Astrocyte of the spinal cord (primary cell): ENCODE measurements at regions not wholly inside any gene's neighbourhood (a gene's known extent, or its start where the extent isn't known, plus 50 kb on each side); places are given as distances from the start of the nearest gene placed in this dataset.

ENCODE experiments used
- DNase-seq: peaks from one replicate; pipeline ENCODE4 v3.0.0; 2011; ENCODE audit warnings: low read depth, low spot score
- H3K4me3 ChIP-seq: 2 replicates; pipeline ENCODE4 v1.5.1; 2011; ENCODE audit warnings: low read depth, mild to moderate bottlenecking, low read length, moderate library complexity
- in situ Hi-C: cut with HindIII; loops from 2 replicates; pipeline ENCODE4 v1.10.0; 2017; ENCODE audit warnings: low sequenced_read_pairs
- TF ChIP-seq, protein P1 (sequence below): IDR thresholded peaks from 2 replicates; pipeline ENCODE4 v1.5.1; 2012; ENCODE audit warnings: low read depth, mild to moderate bottlenecking, low read length, inconsistent platforms

DNA sequence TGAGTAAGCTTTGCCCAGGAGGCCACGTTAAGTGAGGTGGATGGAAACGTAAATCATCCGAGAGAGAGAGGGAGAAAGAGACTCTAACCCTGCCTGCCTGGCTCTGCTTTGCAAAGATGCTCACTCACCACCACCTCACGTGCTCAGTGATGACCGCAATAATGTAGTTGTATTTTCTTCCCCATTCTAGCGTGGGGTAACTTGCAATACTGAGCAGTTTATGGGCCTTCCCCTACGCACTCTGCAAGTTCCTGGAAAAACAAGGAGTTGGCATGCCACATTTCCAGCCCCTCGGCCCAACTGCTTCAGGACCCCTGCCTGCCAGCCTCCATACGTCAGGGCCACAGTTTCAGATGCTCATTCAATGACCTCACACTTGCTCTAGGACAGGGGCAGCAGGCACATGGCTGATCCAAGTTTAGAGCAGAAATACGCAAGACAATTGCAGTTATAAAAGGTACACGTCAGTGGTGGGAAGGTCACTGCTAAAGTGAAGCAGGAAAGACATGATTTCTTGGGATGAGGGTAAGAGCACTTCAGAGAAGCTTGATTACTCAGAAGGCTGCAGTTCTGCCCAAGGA is 112.5 kb upstream of the RAB4A start:
- in situ Hi-C loops = no loop called here
- TF ChIP-seq, protein P1, sequence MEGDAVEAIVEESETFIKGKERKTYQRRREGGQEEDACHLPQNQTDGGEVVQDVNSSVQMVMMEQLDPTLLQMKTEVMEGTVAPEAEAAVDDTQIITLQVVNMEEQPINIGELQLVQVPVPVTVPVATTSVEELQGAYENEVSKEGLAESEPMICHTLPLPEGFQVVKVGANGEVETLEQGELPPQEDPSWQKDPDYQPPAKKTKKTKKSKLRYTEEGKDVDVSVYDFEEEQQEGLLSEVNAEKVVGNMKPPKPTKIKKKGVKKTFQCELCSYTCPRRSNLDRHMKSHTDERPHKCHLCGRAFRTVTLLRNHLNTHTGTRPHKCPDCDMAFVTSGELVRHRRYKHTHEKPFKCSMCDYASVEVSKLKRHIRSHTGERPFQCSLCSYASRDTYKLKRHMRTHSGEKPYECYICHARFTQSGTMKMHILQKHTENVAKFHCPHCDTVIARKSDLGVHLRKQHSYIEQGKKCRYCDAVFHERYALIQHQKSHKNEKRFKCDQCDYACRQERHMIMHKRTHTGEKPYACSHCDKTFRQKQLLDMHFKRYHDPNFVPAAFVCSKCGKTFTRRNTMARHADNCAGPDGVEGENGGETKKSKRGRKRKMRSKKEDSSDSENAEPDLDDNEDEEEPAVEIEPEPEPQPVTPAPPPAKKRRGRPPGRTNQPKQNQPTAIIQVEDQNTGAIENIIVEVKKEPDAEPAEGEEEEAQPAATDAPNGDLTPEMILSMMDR = no peak
- no peak for DNase-seq
- H3K4me3 ChIP-seq = no peak overlapping the region

DNA sequence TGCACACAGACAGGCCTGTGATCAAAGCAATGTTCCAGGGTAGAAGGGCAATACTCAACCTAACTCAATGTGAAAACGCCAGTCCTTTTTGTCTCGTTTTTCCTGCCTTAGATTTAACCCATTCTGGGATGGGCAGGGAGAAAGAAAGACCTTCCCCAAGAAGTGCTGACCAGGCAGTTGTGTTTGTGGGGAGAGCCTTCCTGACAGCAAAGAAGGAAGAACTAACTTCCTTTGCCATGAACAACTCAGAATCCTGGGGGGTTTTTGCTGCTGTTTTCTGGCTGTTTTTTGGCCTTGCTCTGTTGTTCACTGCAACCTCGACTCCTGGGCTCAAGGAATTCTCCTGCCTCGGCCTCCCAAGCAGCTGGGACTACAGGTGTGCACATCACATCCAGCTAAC is 112.0 kb upstream of the RAB4A start:
- TF ChIP-seq, protein P1 = no peak
- H3K4me3 ChIP-seq = no peak overlapping the region
- in situ Hi-C loops = no loop called here
- DNase-seq = no peak

DNA sequence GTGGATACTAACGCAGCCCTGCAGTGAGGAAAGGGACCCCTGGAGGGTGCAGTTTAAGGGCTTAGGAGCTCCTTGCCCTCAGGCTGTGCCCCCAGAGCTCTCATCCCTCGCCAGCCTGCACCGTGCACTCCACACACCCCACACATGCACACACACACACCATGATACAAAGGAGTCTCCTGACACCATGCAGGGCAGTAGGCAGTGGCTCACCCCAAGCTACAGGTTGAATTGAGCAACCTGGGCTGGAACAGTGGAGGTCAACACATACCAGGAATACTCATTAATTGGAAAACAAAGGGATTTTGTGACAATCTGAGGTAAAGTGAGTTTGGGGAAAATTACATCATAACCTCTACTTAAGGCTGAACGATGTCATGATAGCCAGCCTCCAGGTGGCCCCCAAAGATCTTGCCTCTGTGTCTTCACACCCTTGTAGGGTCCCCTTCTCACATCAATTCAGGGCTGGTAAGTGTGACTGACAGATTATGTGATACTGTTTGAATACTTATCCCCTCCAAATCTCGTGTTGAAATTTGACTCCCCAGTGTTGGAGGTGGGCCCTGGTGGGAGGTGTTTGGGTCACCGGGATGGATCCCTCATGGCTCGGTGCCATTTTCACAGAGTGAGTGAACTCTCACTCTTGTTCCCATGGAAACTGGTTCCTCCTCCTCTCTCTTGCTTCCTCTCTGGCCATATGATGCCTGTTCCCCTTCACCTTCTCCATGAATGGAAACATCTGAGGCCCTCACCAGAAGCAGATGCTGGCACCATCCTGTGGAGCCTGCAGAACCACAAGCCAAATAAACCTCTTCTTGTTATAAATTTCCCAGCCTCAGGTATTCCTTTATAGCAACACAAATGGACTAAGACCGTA is 111.0 kb upstream of the RAB4A start:
- in situ Hi-C loops = no loop called here
- DNase-seq = no peak
- H3K4me3 ChIP-seq = no peak overlapping the region
- TF ChIP-seq, protein P1 = no peak

DNA sequence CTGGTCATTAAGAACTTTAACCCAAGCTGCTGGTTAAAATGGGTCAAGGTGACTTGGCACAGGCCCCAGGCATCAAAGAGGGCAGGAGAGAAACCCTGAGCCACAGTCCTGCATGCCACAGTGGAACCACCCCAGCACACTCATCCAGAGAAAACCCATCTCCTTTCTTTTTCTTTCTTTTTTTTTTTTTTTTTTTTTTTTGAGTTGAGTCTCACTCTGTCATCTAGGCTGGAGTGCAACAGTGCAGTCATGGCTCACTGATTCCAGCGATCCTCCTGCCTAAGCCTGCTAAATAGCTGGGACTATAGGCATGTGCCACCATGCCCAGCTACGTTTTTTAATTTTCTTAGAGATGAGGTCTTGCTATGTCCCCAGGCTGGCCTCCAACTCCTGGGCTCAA is 109.2 kb upstream of the RAB4A start:
- in situ Hi-C loops = no loop called here
- no peak overlapping the region for H3K4me3 ChIP-seq
- TF ChIP-seq, protein P1 = no peak
- DNase-seq = no peak

DNA sequence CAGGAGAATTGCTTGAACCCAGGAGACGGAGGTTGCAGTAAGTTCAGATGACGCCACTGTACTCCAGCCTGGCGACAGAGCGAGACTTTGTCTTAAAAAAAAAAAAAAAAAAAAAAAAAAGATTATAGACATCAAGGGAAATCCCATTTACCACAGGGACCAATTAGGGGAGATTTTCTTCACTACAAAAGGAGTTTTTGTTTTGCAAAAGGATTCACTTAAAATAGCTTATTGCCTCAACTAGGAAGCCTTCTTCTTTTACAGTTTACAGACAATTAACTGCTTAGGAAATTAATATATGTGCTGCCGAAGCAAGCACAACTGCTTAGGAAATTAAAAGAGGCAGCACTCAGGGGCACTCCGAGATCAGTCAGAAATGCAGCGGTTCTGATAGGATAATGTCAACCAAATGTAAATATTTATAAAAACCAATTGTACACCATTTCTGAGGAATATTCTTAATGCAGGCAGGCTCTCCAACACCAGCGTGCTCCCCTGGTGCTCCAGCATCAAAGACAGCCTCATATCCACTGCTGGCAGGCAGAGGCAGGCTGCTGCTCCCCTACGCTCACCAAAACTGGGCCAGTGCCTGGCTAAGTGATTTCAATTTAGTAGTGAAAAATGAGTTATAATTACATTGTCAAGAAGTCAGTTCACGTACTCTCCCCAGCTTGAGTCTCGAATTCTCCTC is 107.9 kb upstream of the RAB4A start:
- in situ Hi-C loops = no loop called here

GRCh38 chr1:229164348-229164747 is 106.6 kb upstream of the RAB4A start:
- in situ Hi-C loops = no loop called here
- TF ChIP-seq, protein P1 = no peak
- H3K4me3 ChIP-seq = no peak overlapping the region
- DNase-seq = no peak

More for the DNA sequence above, 107.9 kb upstream of the RAB4A start:
- no peak overlapping the region for H3K4me3 ChIP-seq
- TF ChIP-seq, protein P1 = no peak
- DNase-seq = no peak
